NCI-H1092 treated with DMSO at 0.1 percent for 48 hours (cell line): ENCODE measurements at regions not wholly inside any gene's neighbourhood (a gene's known extent, or its start where the extent isn't known, plus 50 kb on each side); places are given as distances from the start of the nearest gene placed in this dataset.

Source experiments
- DNase-seq: peaks from one replicate; lab custom pipeline; 2025; lab: John Stamatoyannopoulos, UW

DNA sequence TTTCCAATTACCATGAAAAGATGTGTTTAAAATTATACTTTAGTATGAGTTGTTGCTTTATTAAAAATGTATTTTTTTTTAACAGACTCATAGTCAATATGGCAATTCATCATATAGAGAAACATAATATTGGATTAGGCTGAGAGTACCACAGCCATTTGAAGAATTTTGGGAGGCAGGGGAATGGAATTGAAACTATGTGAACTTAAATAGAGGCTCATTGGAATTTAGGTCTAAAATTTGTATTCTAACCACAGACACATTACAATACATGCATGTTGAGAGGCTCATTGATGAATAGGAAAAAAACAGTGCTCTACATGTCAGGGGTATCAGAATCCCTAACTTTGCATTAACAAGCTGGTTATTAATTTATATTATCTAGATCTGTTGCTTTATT, 269.6 kb downstream of the DKK2 start:
- DNase-seq = no peak

DNA sequence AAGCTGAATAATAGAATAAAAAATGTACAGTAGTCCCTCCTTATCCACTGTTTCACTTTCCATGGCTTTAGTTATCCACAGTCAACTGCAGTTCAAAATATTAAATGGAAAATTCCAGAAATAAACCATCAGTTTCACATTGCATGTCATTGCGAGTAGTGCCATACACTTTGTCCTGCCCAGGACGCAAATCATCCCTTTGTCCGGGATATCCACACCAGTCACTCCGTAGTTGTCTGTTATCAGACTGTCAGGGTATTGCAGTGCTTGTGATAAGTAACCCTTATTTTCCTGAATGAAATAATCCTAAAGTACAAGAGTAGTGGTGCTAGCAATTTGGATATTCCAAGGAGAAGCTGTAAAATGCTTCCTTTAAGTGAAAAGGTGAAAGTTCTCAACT, 271.3 kb downstream of the DKK2 start:
- DNase-seq = no peak

DNA sequence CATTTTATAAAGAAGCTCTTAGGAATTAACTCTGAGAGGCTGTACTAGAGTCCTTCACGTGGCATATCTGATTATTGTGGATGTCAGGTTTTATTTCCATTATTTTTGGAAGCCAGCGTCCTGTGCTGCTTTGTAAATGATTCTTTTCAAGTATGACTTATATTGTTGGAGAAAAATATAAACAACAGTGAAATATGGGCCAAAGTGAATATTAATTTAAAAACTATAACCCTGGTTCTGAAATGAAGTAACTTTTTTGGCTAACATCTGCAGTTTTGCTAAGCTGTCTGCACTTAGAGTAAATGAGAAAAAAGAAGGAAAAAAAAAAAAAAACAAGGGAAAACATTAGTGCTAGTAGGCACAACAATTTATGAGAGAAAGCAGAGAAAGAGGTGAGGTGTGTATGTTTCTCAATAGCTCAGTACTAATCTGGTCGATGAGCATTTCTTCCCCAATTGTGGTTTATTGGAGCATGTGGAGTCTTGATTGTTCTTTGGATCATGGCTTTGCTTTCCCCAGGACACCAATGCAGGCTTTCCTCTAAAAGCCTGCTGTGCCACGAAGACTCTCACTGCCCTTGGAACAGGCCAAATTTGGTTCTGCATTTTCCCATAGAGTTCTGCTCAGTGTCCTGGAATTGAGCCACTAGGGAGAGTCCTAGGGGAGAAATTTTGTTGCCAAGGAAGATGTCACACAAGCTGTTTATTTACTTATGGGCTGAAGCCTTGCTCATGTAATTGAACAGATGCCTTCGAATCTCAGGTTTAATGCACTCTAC, 273.3 kb downstream of the DKK2 start:
- no peak for DNase-seq

DNA sequence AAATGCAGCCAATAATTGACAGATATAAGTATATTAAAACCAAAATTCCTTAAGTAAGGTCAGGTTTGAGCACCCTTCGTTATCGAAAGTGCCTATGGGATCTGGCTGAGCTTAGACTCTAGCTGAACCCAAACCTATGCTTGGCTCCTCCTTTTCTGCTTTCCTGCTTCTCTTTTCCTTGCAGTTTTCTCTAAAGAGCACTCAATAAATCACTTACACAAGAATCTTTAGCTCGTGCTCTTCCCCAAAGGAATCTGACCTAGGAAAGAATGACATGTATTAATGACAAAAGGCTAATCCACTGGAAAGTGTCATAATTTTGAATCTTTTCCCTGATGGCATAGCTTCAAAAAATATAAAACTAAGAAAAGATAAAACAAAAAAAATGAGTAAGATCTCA, 282.7 kb downstream of the DKK2 start:
- DNase-seq = no peak

DNA sequence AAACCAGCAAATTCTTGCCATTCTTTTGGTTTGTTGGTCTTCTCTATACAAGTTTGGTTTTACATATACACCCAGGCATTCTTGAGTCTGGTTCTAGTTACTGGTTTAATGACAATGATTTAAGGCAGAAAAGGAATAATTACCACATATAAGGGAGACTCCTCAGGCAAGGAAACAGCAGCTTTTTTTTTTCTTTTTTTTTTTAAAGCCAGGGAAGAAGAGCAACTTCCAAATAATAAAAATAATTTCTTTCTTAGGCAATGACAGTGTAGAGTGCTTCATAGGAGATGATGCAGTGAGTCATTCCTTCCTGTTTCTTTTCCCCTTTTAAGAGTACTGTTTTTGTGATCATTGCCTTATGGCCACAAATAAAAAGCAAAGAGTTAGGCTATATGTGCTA, 289.7 kb downstream of the DKK2 start:
- DNase-seq = no peak

DNA sequence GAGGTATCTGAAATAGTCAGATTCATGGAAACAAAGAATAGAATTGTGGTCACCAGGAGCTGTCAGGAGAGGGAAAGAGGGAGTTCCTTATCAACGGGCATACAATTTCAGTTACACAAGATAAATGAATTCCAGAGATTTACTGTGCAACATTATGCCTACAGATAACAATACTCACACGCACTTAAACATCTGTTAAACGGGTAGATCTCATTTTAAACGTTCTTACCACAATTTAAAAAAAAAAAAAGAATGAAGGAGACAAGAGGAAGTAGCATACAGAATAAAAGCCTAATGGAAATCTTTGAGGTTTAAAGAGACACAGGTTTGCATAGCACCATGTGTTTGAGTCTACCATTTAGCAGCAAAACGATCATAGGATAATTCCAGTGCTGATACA, 298.0 kb downstream of the DKK2 start:
- no peak for DNase-seq

DNA sequence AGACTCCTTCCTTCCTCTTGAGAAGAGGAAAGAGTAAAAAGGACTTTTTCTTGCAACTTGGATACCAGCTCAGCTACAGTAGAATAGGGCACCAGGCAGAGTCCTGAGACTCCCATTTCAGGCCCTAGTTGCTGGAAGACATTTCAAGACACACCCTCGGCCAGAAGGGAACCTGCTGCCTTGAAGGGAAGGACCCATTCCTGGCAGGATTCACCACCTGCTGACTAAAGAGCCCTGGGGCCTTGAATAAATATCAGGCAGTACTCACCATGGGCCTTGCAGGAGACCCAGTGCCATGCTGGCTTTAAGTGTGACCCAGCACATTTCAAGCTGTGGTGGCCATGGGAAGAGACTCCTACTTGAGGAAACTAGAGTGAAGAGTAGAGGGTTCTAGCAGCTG, 317.6 kb downstream of the DKK2 start:
- DNase-seq = no peak

DNA sequence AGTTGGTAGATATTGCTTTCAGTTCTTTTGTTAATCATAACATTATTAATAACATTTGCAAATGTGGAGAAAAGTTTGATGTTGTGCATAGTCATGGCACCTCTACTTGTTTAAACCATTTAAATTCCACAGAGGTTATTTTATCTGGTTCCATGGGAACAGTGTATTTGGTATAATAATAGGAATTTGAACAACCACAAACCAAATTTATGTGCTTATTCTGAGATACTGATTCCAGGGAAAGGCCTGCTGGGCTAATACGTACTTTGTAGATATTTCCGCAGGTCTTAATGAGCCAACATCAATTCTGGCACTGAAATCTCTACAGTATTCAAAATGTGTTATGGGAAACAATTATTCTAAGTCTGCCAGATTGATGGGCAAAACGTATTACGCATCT, 319.0 kb downstream of the DKK2 start:
- DNase-seq = no peak

DNA sequence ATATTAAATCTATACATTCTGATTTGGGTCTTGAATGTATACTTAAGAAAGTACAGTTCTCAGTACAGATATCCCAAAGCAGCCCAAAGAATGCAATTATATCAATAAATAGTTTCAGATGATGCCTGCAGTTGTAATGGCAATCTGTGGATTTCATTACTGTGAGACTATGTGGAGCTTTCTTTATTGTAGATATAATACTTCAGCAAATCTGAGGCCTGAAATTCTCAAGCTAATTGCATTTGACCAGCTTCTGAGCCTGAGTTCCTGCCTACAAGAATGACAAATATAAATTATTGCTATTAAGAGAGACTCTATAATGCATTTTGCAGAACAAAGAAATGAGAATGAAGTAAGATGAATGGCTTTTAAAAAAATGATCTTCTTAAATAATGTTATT, 320.3 kb downstream of the DKK2 start:
- no peak for DNase-seq

DNA sequence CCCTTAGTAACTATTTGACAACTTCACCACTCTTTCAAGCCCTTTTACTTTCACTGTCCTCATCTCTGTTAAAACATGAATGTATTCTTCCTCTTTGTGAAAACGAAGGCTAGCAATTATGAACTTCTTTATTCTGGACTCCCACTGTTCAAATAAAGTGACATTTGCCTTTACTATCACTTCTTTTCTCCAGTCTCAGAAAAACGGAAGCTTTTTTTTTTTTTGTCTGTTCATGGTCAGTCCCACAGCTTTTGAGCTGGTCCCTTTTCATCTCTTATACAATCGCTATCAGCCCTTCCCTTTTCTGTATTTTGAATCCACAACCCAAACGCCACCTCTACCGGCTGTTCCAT, 327.7 kb downstream of the DKK2 start:
- DNase-seq = no peak

DNA sequence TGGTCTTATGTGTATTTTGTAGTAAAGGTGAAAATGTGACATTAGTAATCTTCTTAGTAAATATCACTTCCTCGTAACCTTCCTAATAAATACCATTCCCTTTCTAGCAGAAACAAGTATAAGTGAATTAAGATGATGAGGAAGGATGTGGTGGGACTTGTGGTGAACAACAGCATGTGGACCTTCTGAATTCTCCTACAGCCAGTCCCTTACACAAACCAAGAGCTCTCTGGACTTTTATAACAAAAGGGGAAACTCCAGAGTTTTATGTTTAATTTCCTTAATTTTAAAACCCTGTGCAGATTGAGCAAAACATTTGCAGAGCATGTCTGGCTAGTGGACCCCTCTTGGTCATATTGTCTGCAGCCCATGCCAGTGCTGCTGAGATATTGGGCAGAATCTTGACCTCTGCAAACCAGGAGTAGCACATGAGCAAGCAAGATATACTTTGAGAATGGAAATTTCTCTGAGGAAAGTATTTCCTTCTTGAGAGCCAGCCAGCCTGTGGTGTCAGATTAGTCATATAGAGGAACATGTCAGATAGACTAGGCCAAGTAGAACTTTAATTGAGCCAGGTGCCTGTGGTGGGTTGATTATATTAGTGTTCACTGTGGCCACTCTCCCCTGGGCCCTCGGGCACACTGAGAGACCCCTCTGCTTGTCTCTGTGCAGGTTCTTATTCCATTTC, 328.2 kb downstream of the DKK2 start:
- no peak for DNase-seq

DNA sequence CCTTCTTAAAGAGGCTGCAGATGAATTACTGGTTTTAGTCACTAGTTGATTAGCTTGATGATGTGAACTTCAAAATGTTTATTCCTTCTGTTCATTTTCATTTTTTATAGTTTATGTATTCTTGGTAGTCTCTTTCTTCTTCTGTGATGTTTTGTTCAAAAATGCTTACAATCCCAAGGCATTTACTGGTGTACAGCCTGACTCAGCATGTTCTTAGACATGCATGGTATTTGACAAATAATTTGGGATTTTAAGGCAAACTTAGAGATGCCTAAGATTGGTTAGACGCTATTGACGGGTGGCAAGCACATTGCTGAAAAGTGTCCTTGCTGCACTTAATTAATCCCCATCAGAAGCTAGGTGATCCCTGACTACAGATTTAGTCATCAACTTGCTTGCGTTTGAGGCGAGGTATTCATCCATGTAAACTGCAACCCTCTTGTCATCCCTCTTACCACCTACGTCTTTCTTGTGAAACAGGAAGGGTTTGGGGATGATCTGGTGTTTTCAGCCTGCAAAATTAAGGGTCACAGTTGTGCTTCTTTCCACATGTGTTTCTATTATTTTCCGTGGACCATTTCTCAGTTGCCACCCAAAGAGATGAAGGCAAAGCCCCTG, 331.8 kb downstream of the DKK2 start:
- DNase-seq = no peak

DNA sequence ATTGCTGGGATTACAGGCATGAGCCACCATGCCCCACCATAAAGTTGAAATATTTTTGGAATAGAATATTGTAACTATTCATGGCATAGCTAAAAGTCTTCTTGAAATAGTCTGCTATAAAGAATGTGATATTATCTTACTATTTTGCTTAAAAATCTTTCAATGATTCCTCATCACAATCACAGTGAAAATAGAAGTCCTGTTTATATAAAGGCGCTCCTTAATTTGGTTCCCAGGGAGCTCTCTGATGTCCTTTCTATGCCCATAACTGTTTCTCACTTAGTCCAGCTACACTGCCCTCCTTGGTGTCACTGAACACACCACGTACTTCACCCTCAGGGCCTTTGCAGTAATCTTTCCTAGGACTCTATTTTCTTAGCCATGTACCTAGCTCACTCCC, 331.7 kb upstream of the GIMD1 start:
- DNase-seq = no peak

DNA sequence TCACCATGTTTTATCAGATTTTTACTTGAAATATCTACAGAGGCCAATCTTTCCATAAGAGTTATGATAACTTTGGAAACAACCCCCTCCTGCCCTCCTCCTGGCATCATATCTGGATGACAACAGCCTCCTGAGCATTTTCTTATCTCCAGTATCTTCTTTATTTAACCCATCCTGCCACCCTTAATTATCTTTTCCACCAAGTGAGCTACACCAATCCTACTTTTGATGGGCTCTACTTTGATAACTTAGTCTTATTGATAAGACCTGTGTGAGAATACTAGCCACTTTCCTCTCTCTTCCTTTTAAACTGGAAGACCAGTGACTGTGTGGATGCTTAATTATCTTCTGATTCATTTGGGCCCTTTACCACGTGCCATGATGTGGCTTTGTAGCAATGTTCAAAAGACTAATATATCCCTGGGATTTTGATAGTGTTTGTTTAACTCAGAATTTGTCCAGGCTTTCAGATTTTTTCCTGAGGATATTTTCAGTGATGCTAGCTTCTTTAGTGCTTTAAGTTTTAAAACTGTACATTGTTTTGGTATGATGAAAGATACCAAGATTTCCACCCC, 330.1 kb upstream of the GIMD1 start:
- no peak for DNase-seq

DNA sequence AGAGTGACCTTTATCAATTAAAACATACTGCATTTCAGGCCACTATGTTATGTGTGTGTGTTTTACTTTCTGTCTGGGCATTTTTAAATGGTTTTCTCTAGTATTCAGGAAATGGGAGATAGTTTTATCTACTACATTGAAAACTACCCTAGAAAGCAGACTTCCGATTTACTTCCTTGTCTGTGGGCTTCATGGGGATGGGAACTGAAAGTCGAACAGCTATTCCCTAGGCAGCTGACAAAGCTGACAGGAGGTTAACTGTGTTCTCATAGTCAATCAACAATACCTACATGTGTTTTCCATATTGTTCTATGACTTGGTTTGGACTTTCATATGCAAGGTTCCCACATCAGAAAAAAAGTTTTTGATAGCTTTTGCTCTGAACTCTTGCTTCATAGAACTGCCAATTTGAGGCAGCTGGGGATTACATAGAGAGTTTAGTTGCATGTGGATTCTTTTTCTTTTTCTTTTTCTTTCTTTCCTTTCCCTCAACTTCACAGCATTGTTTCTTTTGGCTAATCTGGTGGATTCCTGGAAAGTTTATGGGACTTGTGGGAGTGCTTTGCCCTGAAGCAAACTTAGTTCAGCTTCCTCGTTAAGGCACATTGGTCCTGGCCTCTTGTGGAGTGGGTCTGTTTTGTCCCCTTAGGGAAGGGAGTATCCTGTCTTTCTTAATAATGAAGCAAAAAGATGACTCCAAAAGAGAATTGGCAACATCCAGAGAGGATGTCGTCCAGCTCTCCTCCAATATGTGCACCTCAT, 327.1 kb upstream of the GIMD1 start:
- DNase-seq = no peak

DNA sequence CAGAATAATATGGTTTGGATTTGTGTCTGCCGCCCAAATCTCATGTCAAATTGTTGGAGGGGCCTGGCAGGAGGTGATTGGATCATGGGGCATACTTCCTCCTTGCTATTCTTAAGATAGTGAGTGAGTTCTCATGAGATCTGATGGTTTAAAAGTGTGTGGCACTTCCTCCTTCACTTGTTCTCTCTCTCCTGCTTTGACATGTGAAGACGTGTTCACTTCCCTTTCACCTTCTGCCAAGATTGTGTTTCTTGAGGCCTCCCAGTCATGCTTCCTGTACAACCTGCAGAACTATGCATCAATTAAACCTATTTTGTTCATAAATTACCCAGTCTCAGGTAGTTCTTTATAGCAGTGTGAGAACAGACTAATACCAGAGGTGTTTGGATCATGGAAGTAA, 325.7 kb upstream of the GIMD1 start:
- DNase-seq = no peak

DNA sequence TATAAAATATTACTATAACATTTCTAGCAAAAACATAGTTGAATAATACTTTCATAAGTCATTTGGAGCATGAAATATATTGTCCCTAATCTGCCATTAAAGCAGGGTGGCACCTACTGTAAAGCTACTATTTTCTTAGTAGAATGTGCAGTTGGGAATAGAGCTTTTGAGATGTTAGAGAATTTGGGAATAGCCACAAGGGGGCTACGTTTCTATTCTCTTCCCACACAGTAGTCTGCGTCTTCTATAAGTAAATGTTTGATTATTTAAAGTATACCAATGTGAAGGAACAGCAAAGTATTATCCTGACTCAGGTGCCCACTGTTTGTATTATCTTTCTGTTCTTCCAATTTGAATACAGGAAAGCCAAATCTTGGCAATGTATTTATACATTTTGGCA, 323.2 kb upstream of the GIMD1 start:
- DNase-seq = no peak

DNA sequence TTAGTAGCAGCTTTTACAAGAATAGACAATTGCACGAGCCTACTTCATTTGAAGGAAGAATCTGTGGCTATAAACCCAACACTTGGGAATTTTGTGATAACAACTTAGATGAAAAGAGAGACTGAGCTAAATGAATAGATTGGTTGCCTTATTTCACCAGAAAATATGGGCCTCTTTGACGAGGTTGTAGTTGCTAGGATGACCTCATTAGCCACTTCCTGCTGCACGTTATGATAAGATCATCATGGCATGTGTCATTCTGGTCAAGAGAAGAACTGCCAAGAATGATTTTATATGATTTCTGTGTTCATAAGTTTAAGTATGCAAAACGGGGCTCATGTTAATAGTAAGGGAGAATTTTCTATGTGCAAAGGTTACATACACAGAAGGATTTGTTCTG, 321.9 kb upstream of the GIMD1 start:
- no peak for DNase-seq

DNA sequence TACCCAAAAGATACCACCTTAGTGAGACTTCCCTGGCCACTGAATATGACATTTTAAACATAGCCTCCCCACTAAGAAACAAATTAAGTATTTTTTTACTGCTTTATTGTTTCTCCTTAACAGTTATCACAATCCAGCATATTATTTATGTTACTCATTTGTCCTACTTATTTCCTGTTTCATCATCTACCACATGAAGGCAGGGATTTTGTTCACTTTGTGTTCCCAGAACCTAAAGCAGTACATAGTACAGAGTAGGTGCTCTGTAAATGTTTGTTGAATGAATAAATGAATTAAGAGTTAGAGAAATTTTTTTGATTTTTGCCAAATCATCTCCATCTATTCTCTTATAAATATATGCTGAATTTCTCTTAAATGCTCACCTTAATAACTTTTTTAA, 318.4 kb upstream of the GIMD1 start:
- DNase-seq = no peak

DNA sequence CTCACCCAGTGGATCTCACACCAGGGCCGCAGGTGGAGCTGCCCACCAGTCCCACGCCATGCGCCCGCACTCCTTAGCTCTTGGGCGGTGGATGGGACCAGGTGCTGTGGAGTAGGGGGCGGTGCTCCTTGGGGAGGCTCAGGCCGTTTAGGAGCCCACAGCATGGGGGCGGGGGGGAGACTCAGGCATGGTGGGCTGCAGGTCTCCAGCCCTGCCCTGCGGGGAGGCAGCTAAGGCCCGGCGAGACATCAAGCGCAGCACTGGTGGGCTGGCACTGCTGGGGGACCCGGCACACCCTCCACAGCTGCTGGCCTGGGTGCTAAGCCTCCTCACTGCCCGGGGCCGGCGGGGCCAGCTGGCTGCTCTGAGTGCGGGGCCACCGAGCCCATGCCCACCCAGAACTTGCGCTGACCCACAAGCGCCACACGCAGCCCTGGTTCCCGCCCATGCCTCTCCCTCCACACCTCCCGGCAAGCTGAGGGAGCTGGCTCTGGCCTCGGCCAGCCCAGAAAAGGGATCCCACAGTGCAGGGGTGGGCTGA, 312.9 kb upstream of the GIMD1 start:
- no peak for DNase-seq

DNA sequence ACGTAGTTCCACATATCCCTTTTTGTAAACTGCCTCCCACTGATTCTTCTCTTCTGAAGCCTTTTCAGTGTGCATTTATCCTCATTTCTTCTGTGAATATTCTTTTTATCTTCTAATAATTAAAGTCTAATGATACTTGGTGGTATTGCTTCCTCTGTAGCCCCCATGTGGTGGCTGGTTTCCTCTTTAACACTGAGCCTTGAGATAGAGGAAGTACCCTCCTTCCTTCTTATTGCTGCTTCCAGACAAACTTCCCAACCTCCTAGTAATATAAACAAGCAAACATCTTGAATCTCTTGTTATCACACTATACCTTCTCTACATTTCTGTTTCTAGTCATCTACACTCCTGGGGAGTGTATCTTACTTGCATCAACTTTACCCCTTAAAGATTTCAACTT, 310.5 kb upstream of the GIMD1 start:
- DNase-seq = no peak

DNA sequence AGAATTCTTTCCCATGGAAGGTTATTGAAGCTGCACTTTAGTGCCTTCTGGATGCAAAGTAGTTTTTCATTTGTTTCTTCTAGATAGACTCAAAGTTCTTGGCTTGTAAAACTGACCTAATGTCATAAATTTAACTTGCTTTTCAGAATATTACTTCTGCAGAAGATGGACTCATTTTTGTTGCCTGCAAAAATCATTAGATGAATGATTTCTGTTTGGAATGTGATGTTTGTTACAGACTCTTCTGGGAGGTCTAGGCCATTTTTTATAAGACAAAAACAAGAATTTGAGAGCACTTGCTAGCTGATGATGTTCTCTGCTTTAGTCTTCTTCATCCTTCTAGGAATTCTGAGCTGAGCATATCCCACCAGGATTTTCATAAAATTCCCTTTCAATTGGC, 308.6 kb upstream of the GIMD1 start:
- no peak for DNase-seq
